ENCODE measurements at regions not wholly inside any gene's neighbourhood (a gene's known extent, or its start where the extent isn't known, plus 50 kb on each side); places are given as distances from the start of the nearest gene placed in this dataset.
A peak's percentile ranks its signal among the peaks of the same experiment; 100 is the strongest.

- no peak for TF ChIP-seq CTCF (IDR thresholded peaks at IDR 0.05; ENCODE audit: low read depth, low read length, missing control alignments)
- no peak for DNase-seq (ENCODE audit: low read depth)
- in situ Hi-C loops (cut with HindIII; ENCODE audit: low sequenced_read_pairs) = no loop called here
- H3K4me3 ChIP-seq (ENCODE audit: low read depth, low read length) = no peak overlapping the region
Observed at GRCh38 chr2:101549371-101549770, 74.5 kb upstream of the RFX8 start.

GRCh38 chr2:101546376-101547058 is 71.6 kb upstream of the RFX8 start:
- peak; percentile 63 for DNase-seq (ENCODE audit: low read depth)
- TF ChIP-seq CTCF (IDR thresholded peaks at IDR 0.05; ENCODE audit: low read depth, low read length, missing control alignments) = no peak
- in situ Hi-C loops (cut with HindIII; ENCODE audit: low sequenced_read_pairs) = no loop called here
- no peak overlapping the region for H3K4me3 ChIP-seq (ENCODE audit: low read depth, low read length)

GRCh38 chr2:101545950-101546349 is 71.0 kb upstream of the RFX8 start:
- TF ChIP-seq CTCF (IDR thresholded peaks at IDR 0.05; ENCODE audit: low read depth, low read length, missing control alignments) = no peak

GRCh38 chr2:101540518-101540917 is 65.6 kb upstream of the RFX8 start:
- in situ Hi-C loops (cut with HindIII; ENCODE audit: low sequenced_read_pairs) = no loop called here
- no peak overlapping the region for H3K4me3 ChIP-seq (ENCODE audit: low read depth, low read length)
- no peak for TF ChIP-seq CTCF (IDR thresholded peaks at IDR 0.05; ENCODE audit: low read depth, low read length, missing control alignments)
- DNase-seq (ENCODE audit: low read depth) = no peak

More at GRCh38 chr2:101545950-101546349, 71.0 kb upstream of the RFX8 start:
- in situ Hi-C loops (cut with HindIII; ENCODE audit: low sequenced_read_pairs) = no loop called here
- H3K4me3 ChIP-seq (ENCODE audit: low read depth, low read length) = no peak overlapping the region
- no peak for DNase-seq (ENCODE audit: low read depth)

- H3K4me3 ChIP-seq (ENCODE audit: low read depth, low read length) = no peak overlapping the region
- no peak for TF ChIP-seq CTCF (IDR thresholded peaks at IDR 0.05; ENCODE audit: low read depth, low read length, missing control alignments)
- DNase-seq (ENCODE audit: low read depth) = no peak
- in situ Hi-C loops (cut with HindIII; ENCODE audit: low sequenced_read_pairs) = no loop called here
Observed at GRCh38 chr2:101538076-101538475, 63.2 kb upstream of the RFX8 start.

GRCh38 chr2:101534149-101534611 is 59.3 kb upstream of the RFX8 start:
- no peak for TF ChIP-seq CTCF (IDR thresholded peaks at IDR 0.05; ENCODE audit: low read depth, low read length, missing control alignments)
- in situ Hi-C loops (cut with HindIII; ENCODE audit: low sequenced_read_pairs) = no loop called here
- DNase-seq (ENCODE audit: low read depth) = no peak
- H3K4me3 ChIP-seq (ENCODE audit: low read depth, low read length) = no peak overlapping the region

Measured in astrocyte of the cerebellum (primary cell).